OCI-LY1 (cell line): ENCODE measurements at regions not wholly inside any gene's neighbourhood (a gene's known extent, or its start where the extent isn't known, plus 50 kb on each side); places are given as distances from the start of the nearest gene placed in this dataset.

Experiments
- CTCF ChIP-seq: fragments of 200-600 bp; sonication (generic), shearing (Covaris generic); IDR thresholded peaks from 2 replicates; pipeline ENCODE4 v1.5.1; 2017; ENCODE audit warnings: mild to moderate bottlenecking, antibody characterized with exemption, low read length, moderate library complexity, mixed read lengths
- EZH2 ChIP-seq: fragments of 200-600 bp; sonication (generic), shearing (Covaris generic); IDR thresholded peaks from 2 replicates; pipeline ENCODE4 v1.8.0; 2017; ENCODE audit warnings: borderline replicate concordance, mixed run types, mild to moderate bottlenecking, antibody characterized with exemption, low read length, moderate library complexity, mixed read lengths

DNA sequence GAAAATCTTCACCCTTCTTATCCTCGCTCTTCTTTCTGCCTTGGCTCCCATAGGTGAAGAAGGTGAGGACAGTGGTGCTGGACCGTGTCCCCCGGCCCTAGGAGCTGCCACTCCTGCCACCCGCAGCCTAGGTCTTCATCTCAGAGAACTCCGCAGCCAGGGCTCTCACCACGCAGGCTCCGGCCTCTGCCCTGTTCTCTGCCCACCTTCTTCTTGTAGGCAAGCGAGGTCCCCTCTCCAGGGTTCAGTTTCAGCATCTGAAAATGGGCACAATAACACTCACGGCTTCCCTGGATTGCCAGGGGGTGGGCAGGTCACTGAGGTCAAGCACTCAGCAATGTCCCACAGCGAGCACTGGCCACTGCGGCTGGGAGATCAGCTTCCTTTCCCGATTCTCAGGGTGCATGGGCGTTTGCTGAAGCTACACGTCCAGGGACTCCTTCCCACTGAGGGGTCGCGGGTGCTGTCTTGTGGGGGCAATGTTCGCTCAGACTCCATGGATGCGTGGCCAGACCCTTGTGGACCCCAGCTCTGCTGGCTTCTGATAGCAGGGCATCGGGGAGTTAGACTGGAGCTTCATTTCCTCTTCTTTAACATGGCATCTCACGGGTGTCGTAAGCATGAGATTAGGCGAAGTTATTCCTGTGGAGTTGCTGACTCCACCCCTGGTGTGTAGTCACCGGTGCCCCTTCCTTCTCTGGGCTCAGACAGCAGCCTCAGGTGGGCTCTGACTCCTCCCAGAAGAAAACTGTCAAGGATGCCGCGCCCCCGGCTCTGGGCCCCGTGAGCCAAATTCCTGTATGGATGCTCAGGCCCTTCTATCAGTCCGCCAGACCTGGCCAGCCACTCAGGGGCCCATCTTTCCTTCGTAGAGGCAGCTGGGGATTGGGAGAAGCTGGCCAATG is 145.1 kb upstream of the IRX2 start:
- TF ChIP-seq CTCF (no peak), EZH2 (no peak)
